PC-9 (cell line): ENCODE measurements at regions not wholly inside any gene's neighbourhood (a gene's known extent, or its start where the extent isn't known, plus 50 kb on each side); places are given as distances from the start of the nearest gene placed in this dataset.

ENCODE experiments used
- CTCF ChIP-seq: fragments of 200-600 bp; sonication (generic); conservative IDR thresholded peaks from 2 replicates; pipeline ENCODE4 v1.6.1; 2017; ENCODE audit warnings: mixed run types, antibody characterized with exemption, mild to moderate bottlenecking, moderate library complexity
- EZH2 ChIP-seq: fragments of 200-600 bp; sonication (generic); IDR thresholded peaks from 2 replicates; pipeline ENCODE4 v1.8.0; 2017; ENCODE audit warnings: antibody characterized with exemption, low read depth

GRCh38 chr5:107271682-107272350 is 398.9 kb downstream of the EFNA5 start:
- TF ChIP-seq CTCF (no peak), EZH2 (no peak)
